H1 (cell line): ENCODE measurements at regions not wholly inside any gene's neighbourhood (a gene's known extent, or its start where the extent isn't known, plus 50 kb on each side); places are given as distances from the start of the nearest gene placed in this dataset.

ENCODE experiments used
- CTCF ChIA-PET: fragments of 300-600 bp; sonication (Branson Sonifier 250); formaldehyde crosslinking; loops from one replicate; lab custom pipeline; 2021; ENCODE audit not compliant: partially characterized antibody; lab: Charles Lee
- POLR2A ChIA-PET: fragments of 300-600 bp; sonication (Branson Sonifier 250); formaldehyde crosslinking; loops from one replicate; lab custom pipeline; 2021; ENCODE audit warnings: inconsistent platforms; ENCODE audit not compliant: partially characterized antibody; lab: Charles Lee
- DNase-seq, 2 experiments: peaks; one replicate each; pipeline versions ENCODE4 v3.0.0 to v3.0.0-alpha.2; 2010 to 2022; ENCODE audit warnings: low spot score in 2 of 2, low read depth in 1 of 2, mixed read lengths in 1 of 2
- FAIRE-seq: peaks from 2 replicates; lab custom pipeline; 2011; peaks lifted over from hg19 to GRCh38; lab: Jason Lieb, UNC
- H2AFZ ChIP-seq: 2 replicates; pipeline ENCODE4 v1.8.1; 2012; ENCODE audit warnings: low read length, inconsistent platforms
- H2AK5ac ChIP-seq: 2 replicates; pipeline ENCODE4 v1.6.1; 2013; ENCODE audit warnings: low read depth, low read length
- H2BK120ac ChIP-seq: replicated peaks from 2 replicates; pipeline ENCODE3; 2013; ENCODE audit warnings: low read depth, low read length, inconsistent platforms
- H2BK12ac ChIP-seq: 2 replicates; pipeline ENCODE4 v1.6.1; 2013; ENCODE audit warnings: low read depth, low read length
- H2BK15ac ChIP-seq: 2 replicates; pipeline ENCODE4 v1.6.1; 2013; ENCODE audit warnings: low read length
- H2BK20ac ChIP-seq: 2 replicates; pipeline ENCODE4 v1.6.1; 2013; ENCODE audit warnings: low read length
- H2BK5ac ChIP-seq: 2 replicates; pipeline ENCODE4 v1.6.1; 2013; ENCODE audit warnings: low read depth, low read length
- H3K14ac ChIP-seq: 2 replicates; pipeline ENCODE4 v1.6.1; 2013; ENCODE audit warnings: inconsistent platforms; ENCODE audit not compliant: insufficient read length
- H3K18ac ChIP-seq: 2 replicates; pipeline ENCODE4 v1.6.1; 2013; ENCODE audit warnings: low read length; ENCODE audit errors: extremely low read depth
- H3K23ac ChIP-seq: 2 replicates; pipeline ENCODE4 v1.6.1; 2013; ENCODE audit warnings: inconsistent platforms; ENCODE audit not compliant: insufficient read length
- H3K23me2 ChIP-seq: 2 replicates; pipeline ENCODE4 v1.6.1; 2013; ENCODE audit warnings: low read depth, low read length
- H3K27ac ChIP-seq: 2 replicates; pipeline ENCODE4 v1.6.1; 2011; ENCODE audit warnings: low read depth, low read length, inconsistent platforms
- H3K27me3 ChIP-seq, 4 experiments: replicated peaks in 1 of 4; 1 replicate in 1 of 4; 2 replicates in 3 of 4; pipeline versions ENCODE4 v1.6.1 to v1.8.1; 2011 to 2013; ENCODE audit warnings: low read length in 3 of 4, mild to moderate bottlenecking in 3 of 4, inconsistent platforms in 2 of 4, mixed read lengths in 2 of 4, moderate library complexity in 1 of 4; ENCODE audit not compliant: control insufficient read depth in 3 of 4, insufficient read depth in 3 of 4; ENCODE audit errors: extremely low read depth in 1 of 4
- H3K36me3 ChIP-seq, 4 experiments: 2 replicates each; pipeline versions ENCODE4 v1.6.1 to v1.8.1; 2011 to 2013; ENCODE audit warnings: mild to moderate bottlenecking in 4 of 4, low read length in 3 of 4, moderate library complexity in 2 of 4, control low read depth in 1 of 4, inconsistent platforms in 1 of 4; ENCODE audit not compliant: insufficient read depth in 4 of 4, control insufficient read depth in 2 of 4
- H3K4ac ChIP-seq: replicated peaks from 2 replicates; pipeline ENCODE3; 2013; ENCODE audit warnings: low read length, low read depth, mixed read lengths, inconsistent platforms; ENCODE audit not compliant: insufficient read length
- H3K4me1 ChIP-seq, 4 experiments: replicated peaks in 1 of 4; 1 replicate in 1 of 4; 2 replicates in 3 of 4; pipeline versions ENCODE4 v1.6.1 to v1.8.1; 2011 to 2013; ENCODE audit warnings: low read length in 3 of 4, inconsistent platforms in 2 of 4, mixed read lengths in 1 of 4; ENCODE audit not compliant: insufficient read depth in 4 of 4, control insufficient read depth in 3 of 4
- H3K4me2 ChIP-seq, 2 experiments: 2 replicates each; pipeline versions ENCODE4 v1.6.1 to v1.8.1; 2011 to 2013; ENCODE audit warnings: low read depth in 2 of 2, low read length in 2 of 2, control low read depth in 1 of 2, inconsistent platforms in 1 of 2, mild to moderate bottlenecking in 1 of 2; ENCODE audit not compliant: insufficient read depth in 1 of 2
- H3K4me3 ChIP-seq, 4 experiments: fragments of 200-600, 300-600 bp in 1 of 4; sonication (generic), shearing (Covaris generic), sonication (Bioruptor Twin) in 1 of 4; 2 replicates each; pipeline versions ENCODE4 v1.5.1 to v1.8.1; 2011 to 2016; ENCODE audit warnings: low read length in 4 of 4, low read depth in 3 of 4, control low read depth in 2 of 4, inconsistent platforms in 2 of 4, mild to moderate bottlenecking in 2 of 4, mixed read lengths in 1 of 4, moderate library complexity in 1 of 4; ENCODE audit not compliant: insufficient read depth in 2 of 4; ENCODE audit errors: extremely low read depth in 1 of 4
- H3K56ac ChIP-seq: replicated peaks from 2 replicates; pipeline ENCODE3; 2013; ENCODE audit warnings: low read depth, mild to moderate bottlenecking, mixed read lengths, low read length, inconsistent platforms; ENCODE audit not compliant: insufficient read length
- H3K79me1 ChIP-seq: 2 replicates; pipeline ENCODE4 v1.6.1; 2013; ENCODE audit warnings: low read depth, low read length, control low read depth
- H3K79me2 ChIP-seq, 2 experiments: 2 replicates each; pipeline versions ENCODE4 v1.6.1 to v1.8.1; 2012 to 2013; ENCODE audit warnings: low read length in 2 of 2, mild to moderate bottlenecking in 2 of 2, inconsistent platforms in 1 of 2; ENCODE audit not compliant: insufficient read depth in 2 of 2, control insufficient read depth in 1 of 2
- H3K9ac ChIP-seq, 4 experiments: replicated peaks in 1 of 4; 1 replicate in 1 of 4; 2 replicates in 3 of 4; pipeline versions ENCODE4 v1.6.1 to v1.8.1; 2011 to 2013; ENCODE audit warnings: low read depth in 3 of 4, low read length in 3 of 4, control low read depth in 2 of 4, mild to moderate bottlenecking in 2 of 4, moderate library complexity in 2 of 4, inconsistent platforms in 1 of 4; ENCODE audit errors: extremely low read depth in 1 of 4
- H3K9me3 ChIP-seq, 2 experiments: 2 replicates each; pipeline versions ENCODE4 v1.6.1 to v1.8.1; 2012 to 2013; ENCODE audit warnings: mild to moderate bottlenecking in 2 of 2, moderate library complexity in 2 of 2, control low read depth in 1 of 2, inconsistent platforms in 1 of 2, low read depth in 1 of 2, low read length in 1 of 2, mixed read lengths in 1 of 2; ENCODE audit not compliant: insufficient read depth in 2 of 2
- H4K20me1 ChIP-seq, 2 experiments: replicated peaks in 1 of 2; 2 replicates each; pipeline versions ENCODE3 to v1.8.1; 2011 to 2013; ENCODE audit warnings: inconsistent platforms in 2 of 2, low read length in 2 of 2, mild to moderate bottlenecking in 1 of 2; ENCODE audit not compliant: insufficient read depth in 2 of 2, control insufficient read depth in 1 of 2
- H4K5ac ChIP-seq: 2 replicates; pipeline ENCODE4 v1.6.1; 2013; ENCODE audit warnings: low read length, low read depth, mixed read lengths, inconsistent platforms; ENCODE audit not compliant: insufficient read length
- H4K8ac ChIP-seq: 2 replicates; pipeline ENCODE4 v1.8.0; 2013; ENCODE audit warnings: mild to moderate bottlenecking, moderate library complexity, low read length, inconsistent platforms; ENCODE audit not compliant: insufficient read depth; ENCODE audit errors: extremely low read depth
- H4K91ac ChIP-seq: replicated peaks from 2 replicates; pipeline ENCODE3; 2013; ENCODE audit warnings: low read length, mixed read lengths, inconsistent platforms; ENCODE audit not compliant: insufficient read length
- CEBPB ChIP-seq: IDR thresholded peaks from 2 replicates; pipeline ENCODE4 v1.6.1; 2012; ENCODE audit warnings: low read depth, low read length
- EZH2 ChIP-seq: fragments of 200-600 bp; sonication (generic); IDR thresholded peaks from 2 replicates; pipeline ENCODE4 v1.7.1; 2012; ENCODE audit warnings: low read depth, mild to moderate bottlenecking, moderate library complexity, low read length, inconsistent platforms; ENCODE audit not compliant: severe bottlenecking
- HDAC6 ChIP-seq: IDR thresholded peaks from one replicate; pipeline ENCODE4 v1.7.1; 2012; ENCODE audit warnings: low read depth, mild to moderate bottlenecking, inconsistent platforms, low read length, moderate library complexity
- MAX ChIP-seq: IDR thresholded peaks from 2 replicates; pipeline ENCODE4 v1.6.1; 2012; ENCODE audit warnings: inconsistent platforms
- RXRA ChIP-seq: IDR thresholded peaks from 2 replicates; pipeline ENCODE4 v1.6.1; 2011; ENCODE audit warnings: low read depth, mild to moderate bottlenecking, low read length, moderate library complexity; ENCODE audit not compliant: insufficient read depth
- TAF7 ChIP-seq: optimal IDR thresholded peaks from 2 replicates; pipeline ENCODE3; 2011; ENCODE audit warnings: low read depth, mild to moderate bottlenecking, inconsistent platforms, low read length, moderate library complexity, borderline replicate concordance
- WGBS, 2 experiments: shearing (Covaris generic) in 1 of 2; methylation state at CpG; one replicate each; pipeline versions ENCODE4 v1.1.6 to v1.1.7; 2013 to 2015; ENCODE audit warnings: low lambda C conversion rate in 2 of 2, mixed read lengths in 2 of 2, inconsistent platforms in 1 of 2, low coverage in 1 of 2, missing lambda C conversion rate in 1 of 2; ENCODE audit not compliant: insufficient replicate concordance in 2 of 2, insufficient coverage in 1 of 2, insufficient read length in 1 of 2; ENCODE audit errors: extremely low coverage in 1 of 2, missing lambda C conversion rate in 1 of 2; 5-methylcytosine and 5-hydroxymethylcytosine counted together

GRCh38 chr2:123816203-123816602, 208.9 kb upstream of the CNTNAP5 start:
- Histone ChIP-seq H3K4me2 (no peak overlapping the region), H2AK5ac (no peak overlapping the region), H3K14ac (no peak overlapping the region), H3K36me3 (no peaks in the 10 kb centered on the region), H3K27ac (no peak overlapping the region), H4K8ac (no peak overlapping the region), H3K9me3 (no peaks in the 10 kb centered on the region), H4K91ac (no peak overlapping the region), H2BK15ac (no peak overlapping the region), H3K4me1 (no peaks in the 10 kb centered on the region), H3K79me2 (no peaks in the 10 kb centered on the region), H2BK5ac (no peak overlapping the region), H3K23ac (no peak overlapping the region), H3K56ac (no peak overlapping the region), H2BK12ac (no peak overlapping the region), H2BK20ac (no peak overlapping the region), H3K27me3 (no peaks in the 10 kb centered on the region), H3K4me3 (no peak overlapping the region), H4K20me1 (no peaks in the 10 kb centered on the region), H3K9ac (no peak overlapping the region), H3K23me2 (no peaks in the 10 kb centered on the region), H3K79me1 (no peaks in the 10 kb centered on the region), H2AFZ (no peak overlapping the region), H3K18ac (no peak overlapping the region), H2BK120ac (no peak overlapping the region), H4K5ac (no peak overlapping the region), H3K4ac (no peak overlapping the region)
- DNase-seq (no peak), FAIRE-seq (no peak)
- TF ChIP-seq CEBPB, result no peak
- TF ChIP-seq HDAC6, result no peak
- TF ChIP-seq TAF7, result no peak
- TF ChIP-seq EZH2, result no peak
- no peak for TF ChIP-seq RXRA
- no peak for TF ChIP-seq MAX
- ChIA-PET POLR2A (no interaction called here), CTCF (no interaction called here)
- WGBS, 2 experiments, result 75% methylated on average over 1 of the region's 1 CpG; no CpG with 5 or more reads in 1 of the 2 experiments
